Astrocyte (in vitro differentiated cells and primary cell): ENCODE measurements at regions not wholly inside any gene's neighbourhood (a gene's known extent, or its start where the extent isn't known, plus 50 kb on each side); places are given as distances from the start of the nearest gene placed in this dataset.

ENCODE experiments used
- DNase-seq: peaks from one replicate; pipeline ENCODE4 v3.0.0-alpha.2; 2010; ENCODE audit warnings: low read depth
- FAIRE-seq: peaks from 2 replicates; lab custom pipeline; 2011; peaks lifted over from hg19 to GRCh38; lab: Jason Lieb, UNC
- H2AFZ ChIP-seq: 2 replicates; pipeline ENCODE4 v1.6.0; 2012; ENCODE audit warnings: low read depth, low read length, inconsistent platforms
- H3K27ac ChIP-seq: 2 replicates; pipeline ENCODE4 v1.5.1; 2011; ENCODE audit warnings: low read depth, low read length, inconsistent platforms
- H3K27me3 ChIP-seq: 2 replicates; pipeline ENCODE4 v1.6.0; 2011; ENCODE audit warnings: low read length, inconsistent platforms; ENCODE audit not compliant: insufficient read depth
- H3K36me3 ChIP-seq: 2 replicates; pipeline ENCODE4 v1.5.1; 2011; ENCODE audit warnings: low read length, inconsistent platforms; ENCODE audit not compliant: insufficient read depth
- H3K4me1 ChIP-seq: 2 replicates; pipeline ENCODE4 v1.5.1; 2011; ENCODE audit warnings: low read length, inconsistent platforms; ENCODE audit not compliant: insufficient read depth
- H3K4me2 ChIP-seq: 2 replicates; pipeline ENCODE4 v1.6.0; 2012; ENCODE audit warnings: low read length, inconsistent platforms
- H3K4me3 ChIP-seq: 2 replicates; pipeline ENCODE4 v1.5.1; 2011; ENCODE audit warnings: low read depth, mild to moderate bottlenecking, low read length, inconsistent platforms; ENCODE audit not compliant: insufficient read depth
- H3K79me2 ChIP-seq: 2 replicates; pipeline ENCODE4 v1.6.0; 2012; ENCODE audit warnings: mild to moderate bottlenecking, low read length, inconsistent platforms; ENCODE audit not compliant: insufficient read depth
- H3K9ac ChIP-seq: 2 replicates; pipeline ENCODE4 v1.6.0; 2012; ENCODE audit warnings: mild to moderate bottlenecking, low read length, inconsistent platforms
- H3K9me3 ChIP-seq: 2 replicates; pipeline ENCODE4 v1.5.1; 2012; ENCODE audit warnings: low read depth, mild to moderate bottlenecking, low read length, inconsistent platforms; ENCODE audit not compliant: insufficient read depth
- H4K20me1 ChIP-seq: 2 replicates; pipeline ENCODE4 v1.6.0; 2012; ENCODE audit warnings: low read length, inconsistent platforms; ENCODE audit not compliant: insufficient read depth
- H3K27ac Mint-ChIP-seq: one replicate; pipeline ENCODE4 v1.8.0; 2021; ENCODE audit warnings: mild to moderate bottlenecking, mixed read lengths; ENCODE audit not compliant: unreplicated experiment
- H3K27me3 Mint-ChIP-seq: one replicate; pipeline ENCODE4 v1.8.0; 2021; ENCODE audit warnings: low read depth, mixed read lengths; ENCODE audit not compliant: unreplicated experiment
- H3K36me3 Mint-ChIP-seq: one replicate; pipeline ENCODE4 v1.8.0; 2021; ENCODE audit warnings: low read depth, mixed read lengths; ENCODE audit not compliant: unreplicated experiment
- H3K4me1 Mint-ChIP-seq: one replicate; pipeline ENCODE4 v1.8.0; 2021; ENCODE audit warnings: low read depth, mixed read lengths; ENCODE audit not compliant: unreplicated experiment
- H3K4me3 Mint-ChIP-seq: one replicate; pipeline ENCODE4 v1.8.0; 2021; ENCODE audit warnings: mild to moderate bottlenecking, moderate library complexity, mixed read lengths; ENCODE audit not compliant: unreplicated experiment
- H3K9me3 Mint-ChIP-seq: one replicate; pipeline ENCODE4 v1.8.0; 2021; ENCODE audit warnings: mild to moderate bottlenecking, mixed read lengths; ENCODE audit not compliant: unreplicated experiment
- CTCF ChIP-seq: IDR thresholded peaks from 2 replicates; pipeline ENCODE4 v1.5.1; 2011; ENCODE audit warnings: low read depth, mild to moderate bottlenecking, inconsistent platforms, low read length, moderate library complexity; ENCODE audit not compliant: insufficient read depth
- EZH2 ChIP-seq: IDR thresholded peaks from 2 replicates; pipeline ENCODE4 v1.6.1; 2012; ENCODE audit warnings: mild to moderate bottlenecking, low read length, inconsistent platforms; ENCODE audit not compliant: insufficient read depth

- H3K4me3 ChIP-seq = no peak overlapping the region
- no peaks in the 10 kb centered on the region for H3K9me3 Mint-ChIP-seq
- TF ChIP-seq EZH2 (no peak), CTCF (no peak)
- H3K36me3 Mint-ChIP-seq = no peaks in the 10 kb centered on the region
- no peak overlapping the region for H3K27ac ChIP-seq
- H3K4me1 Mint-ChIP-seq = no peaks in the 10 kb centered on the region
- no peak overlapping the region for H3K27ac Mint-ChIP-seq
- no peaks in the 10 kb centered on the region for H3K79me2 ChIP-seq
- no peak overlapping the region for H3K4me3 Mint-ChIP-seq
- H3K9me3 ChIP-seq = peaks cover 4% of the 10 kb centered on the region
- peaks cover 17% of the 10 kb centered on the region for H3K27me3 Mint-ChIP-seq
- no peak overlapping the region for H3K9ac ChIP-seq
- H3K4me1 ChIP-seq = no peaks in the 10 kb centered on the region
- DNase-seq (no peak), FAIRE-seq (no peak)
- H3K36me3 ChIP-seq = no peaks in the 10 kb centered on the region
- H4K20me1 ChIP-seq = no peaks in the 10 kb centered on the region
- no peak overlapping the region for H3K4me2 ChIP-seq
- no peak overlapping the region for H2AFZ ChIP-seq
- H3K27me3 ChIP-seq = no peaks in the 10 kb centered on the region
Measured at GRCh38 chr16:5477251-5477650, 379.7 kb upstream of the EEF2KMT start.

- H3K27me3 ChIP-seq = no peaks in the 10 kb centered on the region
- H3K9ac ChIP-seq = no peak overlapping the region
- H3K9me3 ChIP-seq = peaks cover 4% of the 10 kb centered on the region
- H3K27me3 Mint-ChIP-seq = peaks cover 12% of the 10 kb centered on the region
- no peak overlapping the region for H3K27ac Mint-ChIP-seq
- DNase-seq = no peak
- no peak overlapping the region for H3K4me3 ChIP-seq
- no peaks in the 10 kb centered on the region for H3K4me1 Mint-ChIP-seq
- no peak for FAIRE-seq
- H4K20me1 ChIP-seq = no peaks in the 10 kb centered on the region
- no peak overlapping the region for H2AFZ ChIP-seq
- H3K36me3 ChIP-seq = no peaks in the 10 kb centered on the region
- H3K4me1 ChIP-seq = no peaks in the 10 kb centered on the region
- no peaks in the 10 kb centered on the region for H3K79me2 ChIP-seq
- no peak overlapping the region for H3K4me3 Mint-ChIP-seq
- no peak overlapping the region for H3K4me2 ChIP-seq
- H3K27ac ChIP-seq = no peak overlapping the region
- no peak for TF ChIP-seq EZH2
- TF ChIP-seq CTCF = no peak
- H3K36me3 Mint-ChIP-seq = no peaks in the 10 kb centered on the region
- no peaks in the 10 kb centered on the region for H3K9me3 Mint-ChIP-seq
Measured at GRCh38 chr16:5472552-5472951, 375.0 kb upstream of the EEF2KMT start.

- DNase-seq = no peak
- Mint-ChIP-seq H3K4me1 (no peaks in the 10 kb centered on the region), H3K9me3 (no peaks in the 10 kb centered on the region), H3K27me3 (peaks cover 40% of the 10 kb centered on the region), H3K27ac (no peak overlapping the region), H3K4me3 (no peak overlapping the region), H3K36me3 (no peaks in the 10 kb centered on the region)
- Histone ChIP-seq H3K9me3 (peaks cover 2% of the 10 kb centered on the region), H3K9ac (no peak overlapping the region), H3K36me3 (no peaks in the 10 kb centered on the region), H3K4me1 (no peaks in the 10 kb centered on the region), H2AFZ (no peak overlapping the region), H3K27me3 (no peaks in the 10 kb centered on the region), H3K4me2 (no peak overlapping the region), H3K4me3 (no peak overlapping the region), H3K27ac (no peak overlapping the region), H4K20me1 (no peaks in the 10 kb centered on the region), H3K79me2 (no peaks in the 10 kb centered on the region)
- TF ChIP-seq EZH2 (no peak), CTCF (no peak)
- FAIRE-seq = no peak
Measured at GRCh38 chr16:5468488-5468887, 370.9 kb upstream of the EEF2KMT start.
